ENCODE measurements at regions not wholly inside any gene's neighbourhood (a gene's known extent, or its start where the extent isn't known, plus 50 kb on each side); places are given as distances from the start of the nearest gene placed in this dataset.

GRCh38 chr9:88800329-88800682, 191.0 kb upstream of the S1PR3 start:
- no peak overlapping the region for H3K27ac ChIP-seq (ENCODE audit: low read depth, low read length)

GRCh38 chr9:88801214-88801796, 190.0 kb upstream of the S1PR3 start:
- CTCF ChIA-PET, result no interaction called here
- H3K27ac ChIP-seq (ENCODE audit: low read depth, low read length), result no peak overlapping the region
- POLR2A ChIA-PET, result no interaction called here

More at GRCh38 chr9:88800329-88800682, 191.0 kb upstream of the S1PR3 start:
- DNase-seq (ENCODE audit: low read depth, low spot score), result no peak
- ChIA-PET CTCF (interaction anchor here (1.0 kb wide), 1 partner anchor 15 kb away, joined by 4 read pairs; no protein-coding TSS in a partner anchor), POLR2A (no interaction called here)
- Histone ChIP-seq H3K4me3 (ENCODE audit: low read depth, low read length) (no peak overlapping the region), H3K27me3 (ENCODE audit: control insufficient read depth, insufficient read depth, low read length) (no peaks in the 10 kb centered on the region), H3K9me3 (ENCODE audit: control insufficient read depth, insufficient read depth, low read length) (no peaks in the 10 kb centered on the region)
- no peak for TF ChIP-seq CTCF (IDR thresholded peaks at IDR 0.05; ENCODE audit: low read depth, low read length)

GRCh38 chr9:88802533-88802932, 188.7 kb upstream of the S1PR3 start:
- POLR2A ChIA-PET, result no interaction called here
- Histone ChIP-seq H3K4me3 (ENCODE audit: low read depth, low read length) (no peak overlapping the region), H3K9me3 (ENCODE audit: control insufficient read depth, insufficient read depth, low read length) (peaks cover 3% of the 10 kb centered on the region; the same call in 1 of the 2 replicates), H3K27ac (ENCODE audit: low read depth, low read length) (no peak overlapping the region), H3K27me3 (ENCODE audit: control insufficient read depth, insufficient read depth, low read length) (no peaks in the 10 kb centered on the region)
- DNase-seq (ENCODE audit: low read depth, low spot score), result no peak
- CTCF ChIA-PET, result no interaction called here
- TF ChIP-seq CTCF (IDR thresholded peaks at IDR 0.05; ENCODE audit: low read depth, low read length), result no peak

More at GRCh38 chr9:88801214-88801796, 190.0 kb upstream of the S1PR3 start:
- DNase-seq (ENCODE audit: low read depth, low spot score), result no peak
- Histone ChIP-seq H3K27me3 (ENCODE audit: control insufficient read depth, insufficient read depth, low read length) (no peaks in the 10 kb centered on the region), H3K4me3 (ENCODE audit: low read depth, low read length) (no peak overlapping the region), H3K9me3 (ENCODE audit: control insufficient read depth, insufficient read depth, low read length) (no peaks in the 10 kb centered on the region)
- no peak for TF ChIP-seq CTCF (IDR thresholded peaks at IDR 0.05; ENCODE audit: low read depth, low read length)

- Histone ChIP-seq H3K4me3 (ENCODE audit: low read depth, low read length) (no peak overlapping the region), H3K27ac (ENCODE audit: low read depth, low read length) (no peak overlapping the region), H3K9me3 (ENCODE audit: control insufficient read depth, insufficient read depth, low read length) (peaks cover 4% of the 10 kb centered on the region; the same call in 1 of the 2 replicates), H3K27me3 (ENCODE audit: control insufficient read depth, insufficient read depth, low read length) (no peaks in the 10 kb centered on the region)
- no peak for DNase-seq (ENCODE audit: low read depth, low spot score)
- CTCF ChIA-PET, result no interaction called here
- TF ChIP-seq CTCF (IDR thresholded peaks at IDR 0.05; ENCODE audit: low read depth, low read length), result no peak
- POLR2A ChIA-PET, result no interaction called here
These were observed 187.6 kb upstream of the S1PR3 start for GRCh38 chr9:88803546-88804253.

GRCh38 chr9:88804254-88804596, 187.0 kb upstream of the S1PR3 start:
- Histone ChIP-seq H3K4me3 (ENCODE audit: low read depth, low read length) (no peak overlapping the region), H3K27me3 (ENCODE audit: control insufficient read depth, insufficient read depth, low read length) (no peaks in the 10 kb centered on the region), H3K9me3 (ENCODE audit: control insufficient read depth, insufficient read depth, low read length) (peaks cover 4% of the 10 kb centered on the region; the same call in 1 of the 2 replicates), H3K27ac (ENCODE audit: low read depth, low read length) (no peak overlapping the region)
- no peak for DNase-seq (ENCODE audit: low read depth, low spot score)
- POLR2A ChIA-PET, result no interaction called here
- CTCF ChIA-PET, result no interaction called here
- TF ChIP-seq CTCF (IDR thresholded peaks at IDR 0.05; ENCODE audit: low read depth, low read length), result no peak
